HG02759 (cell line): ENCODE measurements at regions not wholly inside any gene's neighbourhood (a gene's known extent, or its start where the extent isn't known, plus 50 kb on each side); places are given as distances from the start of the nearest gene placed in this dataset.
"Not testable (repeated sequence)": the region's sequence is repeated elsewhere in the genome, so short reads cannot be mapped to it uniquely, and the experiment has no call there.

Source experiments
- ATAC-seq: cut with Tn5 transposase; IDR thresholded peaks from one replicate; pipeline ENCODE4 v1.9.1; 2021; ENCODE audit warnings: mild to moderate bottlenecking, moderate library complexity; ENCODE audit not compliant: unreplicated experiment

GRCh38 chr1:222187566-222188332 is 360.2 kb downstream of the HHIPL2 start:
- ATAC-seq, result no peak

GRCh38 chr1:222182641-222183040 is 365.3 kb downstream of the HHIPL2 start:
- no peak for ATAC-seq

GRCh38 chr1:222181191-222181590 is 366.7 kb downstream of the HHIPL2 start:
- ATAC-seq, result no peak

GRCh38 chr1:222177496-222177895 is 370.4 kb downstream of the HHIPL2 start:
- not testable (repeated sequence) for ATAC-seq

GRCh38 chr1:222171005-222171404 is 376.9 kb downstream of the HHIPL2 start:
- peak; percentile 64 for ATAC-seq

- ATAC-seq, result no peak
These were observed 379.3 kb downstream of the HHIPL2 start for GRCh38 chr1:222168621-222169020.

GRCh38 chr1:222167896-222168295 is 380.0 kb downstream of the HHIPL2 start:
- ATAC-seq, result no peak

- peak; percentile 63 for ATAC-seq
These were observed 380.8 kb downstream of the HHIPL2 start for GRCh38 chr1:222167111-222167510.

- ATAC-seq, result no peak
These were observed 382.3 kb downstream of the HHIPL2 start for GRCh38 chr1:222165629-222166028.

- ATAC-seq, result no peak
These were observed 384.0 kb downstream of the HHIPL2 start for GRCh38 chr1:222163895-222164294.

GRCh38 chr1:222161676-222162075 is 386.2 kb downstream of the HHIPL2 start:
- no peak for ATAC-seq

GRCh38 chr1:222157612-222158011 is 390.3 kb downstream of the HHIPL2 start:
- ATAC-seq, result no peak

GRCh38 chr1:222140206-222140605 is 398.3 kb upstream of the DUSP10 start:
- no peak for ATAC-seq

- no peak for ATAC-seq
These were observed 396.2 kb upstream of the DUSP10 start for GRCh38 chr1:222138095-222138494.

GRCh38 chr1:222136869-222137268 is 395.0 kb upstream of the DUSP10 start:
- ATAC-seq, result no peak

- no peak for ATAC-seq
These were observed 387.2 kb upstream of the DUSP10 start for GRCh38 chr1:222129041-222129440.

- no peak for ATAC-seq
These were observed 385.8 kb upstream of the DUSP10 start for GRCh38 chr1:222127526-222128152.

GRCh38 chr1:222127096-222127495 is 385.2 kb upstream of the DUSP10 start:
- no peak for ATAC-seq

- ATAC-seq, result no peak
These were observed 384.2 kb upstream of the DUSP10 start for GRCh38 chr1:222126052-222126451.

GRCh38 chr1:222124602-222125001 is 382.7 kb upstream of the DUSP10 start:
- no peak for ATAC-seq

GRCh38 chr1:222123111-222123510 is 381.2 kb upstream of the DUSP10 start:
- no peak for ATAC-seq

GRCh38 chr1:222117809-222118208 is 375.9 kb upstream of the DUSP10 start:
- no peak for ATAC-seq
